KMS-11 (cell line): ENCODE measurements at regions not wholly inside any gene's neighbourhood (a gene's known extent, or its start where the extent isn't known, plus 50 kb on each side); places are given as distances from the start of the nearest gene placed in this dataset.

Experiments
- H2AFZ ChIP-seq: fragments of 200-600 bp; sonication (generic); 2 replicates; pipeline ENCODE4 v1.6.1; 2016; ENCODE audit warnings: antibody characterized with exemption, mixed run types, low read depth
- H3K27ac ChIP-seq: fragments of 200-600 bp; sonication (generic); 2 replicates; pipeline ENCODE4 v1.6.1; 2016; ENCODE audit warnings: mild to moderate bottlenecking, mixed run types
- H3K27me3 ChIP-seq: fragments of 200-600 bp; sonication (generic); 2 replicates; pipeline ENCODE4 v1.6.1; 2017; ENCODE audit warnings: mild to moderate bottlenecking, low read depth, mixed run types, moderate library complexity; ENCODE audit not compliant: insufficient read depth
- H3K36me3 ChIP-seq: fragments of 200-600 bp; sonication (generic); 2 replicates; pipeline ENCODE4 v1.6.1; 2017; ENCODE audit warnings: mild to moderate bottlenecking, mixed run types; ENCODE audit not compliant: insufficient read depth
- H3K4me1 ChIP-seq: fragments of 200-600 bp; sonication (generic); 2 replicates; pipeline ENCODE4 v1.6.1; 2016; ENCODE audit warnings: mild to moderate bottlenecking, low read depth, mixed run types; ENCODE audit not compliant: poor library complexity, severe bottlenecking
- H3K4me2 ChIP-seq: fragments of 200-600 bp; sonication (generic); 2 replicates; pipeline ENCODE4 v1.7.0; 2016; ENCODE audit warnings: mild to moderate bottlenecking, mixed run types
- H3K4me3 ChIP-seq: fragments of 200-600 bp; sonication (generic); IDR thresholded peaks from 2 replicates; pipeline ENCODE4 v1.6.1; 2017; ENCODE audit warnings: low read depth, low read length, mixed read lengths; ENCODE audit not compliant: insufficient read depth
- H3K79me2 ChIP-seq: fragments of 200-600 bp; sonication (generic); 2 replicates; pipeline ENCODE4 v1.6.1; 2016; ENCODE audit warnings: low read depth, mixed run types; ENCODE audit not compliant: insufficient read depth
- H3K9ac ChIP-seq: fragments of 200-600 bp; sonication (generic); 2 replicates; pipeline ENCODE4 v1.6.1; 2016; ENCODE audit warnings: mild to moderate bottlenecking, mixed run types
- H4K20me1 ChIP-seq: fragments of 200-600 bp; sonication (generic); 2 replicates; pipeline ENCODE4 v1.6.1; 2016; ENCODE audit warnings: mild to moderate bottlenecking, mixed run types; ENCODE audit not compliant: insufficient read depth
- CTCF ChIP-seq: fragments of 200-600 bp; sonication (generic); conservative IDR thresholded peaks from 2 replicates; pipeline ENCODE4 v1.6.1; 2017; ENCODE audit warnings: low read depth, mild to moderate bottlenecking, antibody characterized with exemption, low read length, moderate library complexity, mixed read lengths

GRCh38 chr1:196102826-196103225 lies 505.4 kb downstream of the KCNT2 start:
- Histone ChIP-seq H3K4me2 (no peak overlapping the region), H3K4me3 (no peak overlapping the region), H3K27me3 (no peaks in the 10 kb centered on the region), H2AFZ (no peak overlapping the region), H3K36me3 (no peaks in the 10 kb centered on the region), H3K79me2 (no peaks in the 10 kb centered on the region), H3K4me1 (no peaks in the 10 kb centered on the region), H4K20me1 (no peaks in the 10 kb centered on the region), H3K9ac (no peak overlapping the region), H3K27ac (no peak overlapping the region)
- no peak for TF ChIP-seq CTCF

GRCh38 chr1:196098000-196098399 lies 510.2 kb downstream of the KCNT2 start:
- Histone ChIP-seq H3K79me2 (no peaks in the 10 kb centered on the region), H3K27me3 (no peaks in the 10 kb centered on the region), H2AFZ (no peak overlapping the region), H3K9ac (no peak overlapping the region), H3K4me3 (no peak overlapping the region), H3K4me2 (no peak overlapping the region), H3K27ac (no peak overlapping the region), H3K4me1 (no peaks in the 10 kb centered on the region), H4K20me1 (no peaks in the 10 kb centered on the region), H3K36me3 (no peaks in the 10 kb centered on the region)
- TF ChIP-seq CTCF: no peak

GRCh38 chr1:196094821-196095220 lies 513.4 kb downstream of the KCNT2 start:
- Histone ChIP-seq H2AFZ (no peak overlapping the region), H3K4me2 (no peak overlapping the region), H3K4me1 (no peaks in the 10 kb centered on the region), H3K27ac (no peak overlapping the region), H3K27me3 (no peaks in the 10 kb centered on the region), H3K79me2 (no peaks in the 10 kb centered on the region), H4K20me1 (no peaks in the 10 kb centered on the region), H3K4me3 (no peak overlapping the region), H3K36me3 (no peaks in the 10 kb centered on the region), H3K9ac (no peak overlapping the region)
- no peak for TF ChIP-seq CTCF

GRCh38 chr1:196091397-196092135 lies 516.7 kb downstream of the KCNT2 start:
- H3K27me3 ChIP-seq: no peaks in the 10 kb centered on the region
- no peak overlapping the region for H3K4me3 ChIP-seq
- no peaks in the 10 kb centered on the region for H3K79me2 ChIP-seq
- H3K4me2 ChIP-seq: no peak overlapping the region
- no peak for TF ChIP-seq CTCF
- no peak overlapping the region for H2AFZ ChIP-seq
- H3K36me3 ChIP-seq: no peaks in the 10 kb centered on the region
- H3K9ac ChIP-seq: no peak overlapping the region
- H3K4me1 ChIP-seq: no peaks in the 10 kb centered on the region
- no peak overlapping the region for H3K27ac ChIP-seq
- no peaks in the 10 kb centered on the region for H4K20me1 ChIP-seq
